Body of pancreas (tissue), 4 donors: ENCODE measurements at regions not wholly inside any gene's neighbourhood (a gene's known extent, or its start where the extent isn't known, plus 50 kb on each side); places are given as distances from the start of the nearest gene placed in this dataset.

Experiments
- ATAC-seq: fragments of 150-250 bp; one replicate; pipeline ENCODE4 v1.9.1; 2016
- DNase-seq, 4 donors: peaks; one replicate each; pipeline ENCODE4 v3.0.0-alpha.2; 2019
- H3K27ac ChIP-seq, 4 donors: fragments of 200-600 bp; sonication (generic); 1 replicate in 3 of 4; 2 replicates in 1 of 4; pipeline versions ENCODE4 v1.5.1 to v1.6.1; 2016 to 2019; ENCODE audit warnings: mild to moderate bottlenecking in 1 of 4, mixed read lengths in 1 of 4, moderate library complexity in 1 of 4
- H3K27me3 ChIP-seq, 2 donors: fragments of 200-600 bp; sonication (generic); one replicate each; pipeline ENCODE4 v1.6.0; 2016; ENCODE audit warnings: mild to moderate bottlenecking in 1 of 2
- H3K36me3 ChIP-seq, 2 donors: fragments of 200-600 bp; sonication (generic); replicated peaks in 1 of 2; 2 replicates each; pipeline ENCODE4 v1.5.1; 2016; ENCODE audit warnings: low read depth in 2 of 2; ENCODE audit not compliant: insufficient read depth in 1 of 2
- H3K4me1 ChIP-seq: fragments of 200-600 bp; sonication (generic); one replicate; pipeline ENCODE4 v1.6.0; 2016
- H3K4me3 ChIP-seq, 2 donors: fragments of 200-600 bp; sonication (generic); 1 replicate in 1 of 2; 2 replicates in 1 of 2; pipeline ENCODE4 v1.5.1; 2016 to 2019
- H3K9me3 ChIP-seq, 3 donors: fragments of 200-600 bp; sonication (generic); 1 replicate in 2 of 3; 2 replicates in 1 of 3; pipeline ENCODE4 v1.5.1; 2016
- POLR2A ChIP-seq, 3 donors: fragments of 450-650 bp; IDR thresholded peaks; one replicate each; pipeline ENCODE4 v1.6.1; 2016; ENCODE audit warnings: antibody characterized with exemption in 3 of 3, mild to moderate bottlenecking in 2 of 3
- WGBS, 2 donors: methylation state at CpG; one replicate each; pipeline ENCODE4 v1.1.5; 2017; 5-methylcytosine and 5-hydroxymethylcytosine counted together
- intact Hi-C: fragments of 100-400 bp; cut with DNase I; formaldehyde crosslinking; loops from one replicate; pipeline ENCODE4 v1.15.1; 2023
- TF ChIP-seq, protein P1 (sequence below), 7 experiments: fragments of 450-650 bp in 4 of 7; fragments of 200-600 bp in 3 of 7; sonication (generic) in 3 of 7; IDR thresholded peaks; one replicate each; pipeline ENCODE4 v1.5.1; 2016 to 2019; ENCODE audit warnings: antibody characterized with exemption in 7 of 7

DNA sequence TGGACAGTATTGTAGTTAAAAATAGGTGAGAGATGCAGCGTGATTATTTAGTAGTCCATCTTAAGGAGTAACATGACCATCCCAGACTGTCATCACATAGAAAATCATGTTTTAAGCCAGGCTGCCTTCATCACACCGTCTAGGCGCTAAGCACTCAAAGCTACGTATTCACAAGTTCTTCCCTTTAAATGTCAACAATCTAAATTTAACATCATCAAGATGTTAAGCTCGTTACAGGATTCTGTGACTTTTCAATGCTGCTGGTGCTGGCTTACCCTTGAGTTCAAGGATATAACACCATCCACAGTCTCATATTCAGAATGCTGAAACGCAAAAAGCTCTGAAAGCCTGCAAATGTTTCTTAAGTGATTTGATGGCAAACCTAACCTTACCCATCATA, 109.5 kb upstream of the CDCA7L start:
- Histone ChIP-seq H3K27me3 (no peaks in the 10 kb centered on the region), H3K27ac (no peak overlapping the region), H3K9me3 (no peaks in the 10 kb centered on the region), H3K36me3 (no peaks in the 10 kb centered on the region), H3K4me3 (no peak overlapping the region), H3K4me1 (no peaks in the 10 kb centered on the region)
- ATAC-seq (no peak), DNase-seq (no peak)
- TF ChIP-seq, protein P1, sequence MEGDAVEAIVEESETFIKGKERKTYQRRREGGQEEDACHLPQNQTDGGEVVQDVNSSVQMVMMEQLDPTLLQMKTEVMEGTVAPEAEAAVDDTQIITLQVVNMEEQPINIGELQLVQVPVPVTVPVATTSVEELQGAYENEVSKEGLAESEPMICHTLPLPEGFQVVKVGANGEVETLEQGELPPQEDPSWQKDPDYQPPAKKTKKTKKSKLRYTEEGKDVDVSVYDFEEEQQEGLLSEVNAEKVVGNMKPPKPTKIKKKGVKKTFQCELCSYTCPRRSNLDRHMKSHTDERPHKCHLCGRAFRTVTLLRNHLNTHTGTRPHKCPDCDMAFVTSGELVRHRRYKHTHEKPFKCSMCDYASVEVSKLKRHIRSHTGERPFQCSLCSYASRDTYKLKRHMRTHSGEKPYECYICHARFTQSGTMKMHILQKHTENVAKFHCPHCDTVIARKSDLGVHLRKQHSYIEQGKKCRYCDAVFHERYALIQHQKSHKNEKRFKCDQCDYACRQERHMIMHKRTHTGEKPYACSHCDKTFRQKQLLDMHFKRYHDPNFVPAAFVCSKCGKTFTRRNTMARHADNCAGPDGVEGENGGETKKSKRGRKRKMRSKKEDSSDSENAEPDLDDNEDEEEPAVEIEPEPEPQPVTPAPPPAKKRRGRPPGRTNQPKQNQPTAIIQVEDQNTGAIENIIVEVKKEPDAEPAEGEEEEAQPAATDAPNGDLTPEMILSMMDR (IDR thresholded peaks at IDR 0.05): no peak
- TF ChIP-seq POLR2A (IDR thresholded peaks at IDR 0.05): no peak
- 64 to 67% methylated on average over 6 of the region's 6 CpGs for WGBS, 2 donors
- intact Hi-C loops: no loop called here

DNA sequence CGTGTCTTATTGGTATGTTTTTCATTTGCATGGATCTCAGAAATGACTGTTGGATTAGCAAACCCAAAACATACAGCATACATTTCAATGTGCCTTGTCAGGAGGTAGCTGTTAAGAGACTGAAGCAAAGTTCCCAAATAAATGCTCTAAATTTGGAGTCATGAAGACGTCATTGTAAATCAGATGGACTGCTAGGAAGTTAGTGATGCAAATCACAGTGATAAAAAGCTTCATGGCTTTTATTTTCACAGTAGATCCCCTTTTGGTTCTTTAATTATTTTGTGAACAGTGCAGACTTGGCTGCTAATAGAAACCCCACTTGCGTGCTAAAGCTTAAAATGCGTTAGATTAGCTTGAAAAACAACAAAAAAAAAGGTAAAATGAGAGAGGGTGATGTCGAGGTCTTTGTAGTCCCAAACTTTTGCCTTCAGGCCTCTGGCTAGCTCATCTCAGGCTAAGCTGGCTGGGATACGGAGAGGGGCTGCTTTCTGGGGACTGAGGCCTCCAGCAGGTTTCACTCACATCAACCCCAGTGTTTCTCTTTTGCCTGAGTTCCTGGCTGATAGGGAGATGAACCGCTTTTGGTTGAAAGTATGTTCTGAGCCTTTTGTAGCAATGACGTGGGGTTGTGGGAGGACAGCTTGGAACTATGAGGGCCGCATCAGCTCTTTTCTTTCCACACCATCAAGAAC, 107.1 kb upstream of the CDCA7L start:
- TF ChIP-seq POLR2A (IDR thresholded peaks at IDR 0.05): no peak
- TF ChIP-seq, protein P1 (IDR thresholded peaks at IDR 0.05): no peak
- DNase-seq: no peak
- no peaks in the 10 kb centered on the region for H3K9me3 ChIP-seq
- no peak overlapping the region for H3K4me3 ChIP-seq
- H3K27me3 ChIP-seq: no peaks in the 10 kb centered on the region
- no peak for ATAC-seq
- no peak overlapping the region for H3K27ac ChIP-seq
- no peaks in the 10 kb centered on the region for H3K4me1 ChIP-seq
- no peaks in the 10 kb centered on the region for H3K36me3 ChIP-seq
- WGBS, 2 donors: 72 to 77% methylated on average over 9 of the region's 9 CpGs
- intact Hi-C loops: no loop called here

DNA sequence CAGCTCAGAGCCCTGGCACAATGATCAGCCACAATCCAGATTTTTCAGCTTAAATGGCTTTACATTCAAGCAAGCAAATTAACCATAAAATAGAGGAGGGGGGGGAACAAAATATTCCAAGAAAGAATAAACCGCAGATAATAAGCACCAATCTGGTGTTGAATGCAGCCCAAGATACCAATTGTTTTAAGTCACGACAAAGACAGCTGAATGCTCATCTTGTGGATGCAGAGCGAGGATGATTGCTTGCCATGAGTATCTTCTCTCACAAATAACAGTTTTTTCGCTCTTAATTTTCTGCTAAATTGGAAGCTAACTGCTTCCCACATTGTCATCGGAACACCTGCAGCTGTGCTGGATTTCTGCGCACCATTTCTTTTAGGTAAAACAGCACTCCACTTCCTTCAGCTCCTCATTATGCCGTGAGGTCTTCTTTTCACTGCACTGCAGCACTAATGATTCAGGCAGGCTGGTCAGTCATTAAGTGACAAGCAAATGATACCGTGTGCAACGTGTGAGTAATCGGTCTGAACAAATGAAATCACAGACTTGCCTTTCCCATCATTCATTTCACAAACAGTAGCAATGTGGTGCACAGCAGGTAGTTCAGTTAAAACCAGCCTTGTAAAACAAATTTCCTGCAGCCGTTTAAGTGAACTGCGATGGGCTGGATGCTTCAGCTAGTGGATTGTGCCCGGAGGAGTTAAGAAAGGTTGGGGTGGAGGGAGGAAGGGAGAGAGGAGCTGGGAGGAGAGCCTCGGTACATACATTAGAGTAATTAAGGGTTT, 106.4 kb upstream of the CDCA7L start:
- Histone ChIP-seq H3K36me3 (no peaks in the 10 kb centered on the region), H3K27ac (no peak overlapping the region), H3K27me3 (no peaks in the 10 kb centered on the region), H3K9me3 (no peaks in the 10 kb centered on the region), H3K4me3 (no peak overlapping the region), H3K4me1 (no peaks in the 10 kb centered on the region)
- intact Hi-C loops: no loop called here
- 48 to 54% methylated on average over 14 of the region's 14 CpGs for WGBS, 2 donors
- TF ChIP-seq POLR2A (IDR thresholded peaks at IDR 0.05): no peak
- TF ChIP-seq, protein P1 (IDR thresholded peaks at IDR 0.05): no peak
- DNase-seq (no peak), ATAC-seq (no peak)

GRCh38 chr7:22049766-22050500, 104.2 kb upstream of the CDCA7L start:
- intact Hi-C loops: no loop called here
- no peak for ATAC-seq
- no peak overlapping the region for H3K4me3 ChIP-seq
- H3K4me1 ChIP-seq: no peaks in the 10 kb centered on the region
- H3K9me3 ChIP-seq: no peaks in the 10 kb centered on the region
- DNase-seq: no peak
- H3K27ac ChIP-seq: no peak overlapping the region
- no peak for TF ChIP-seq POLR2A (IDR thresholded peaks at IDR 0.05)
- TF ChIP-seq, protein P1 (IDR thresholded peaks at IDR 0.05): no peak
- no peaks in the 10 kb centered on the region for H3K27me3 ChIP-seq
- H3K36me3 ChIP-seq: no peaks in the 10 kb centered on the region
- 80 to 87% methylated on average over 17 of the region's 17 CpGs for WGBS, 2 donors
